GM19467 (cell line): ENCODE measurements at regions not wholly inside any gene's neighbourhood (a gene's known extent, or its start where the extent isn't known, plus 50 kb on each side); places are given as distances from the start of the nearest gene placed in this dataset.
A peak's percentile ranks its signal among the peaks of the same experiment; 100 is the strongest.

Experiments used
- ATAC-seq: cut with Tn5 transposase; IDR thresholded peaks from one replicate; pipeline ENCODE4 v1.9.1; 2021; ENCODE audit warnings: mild to moderate bottlenecking, moderate library complexity; ENCODE audit not compliant: unreplicated experiment

- no peak for ATAC-seq
Measured at GRCh38 chr9:11275158-11275695, 662.4 kb upstream of the PTPRD start.

DNA sequence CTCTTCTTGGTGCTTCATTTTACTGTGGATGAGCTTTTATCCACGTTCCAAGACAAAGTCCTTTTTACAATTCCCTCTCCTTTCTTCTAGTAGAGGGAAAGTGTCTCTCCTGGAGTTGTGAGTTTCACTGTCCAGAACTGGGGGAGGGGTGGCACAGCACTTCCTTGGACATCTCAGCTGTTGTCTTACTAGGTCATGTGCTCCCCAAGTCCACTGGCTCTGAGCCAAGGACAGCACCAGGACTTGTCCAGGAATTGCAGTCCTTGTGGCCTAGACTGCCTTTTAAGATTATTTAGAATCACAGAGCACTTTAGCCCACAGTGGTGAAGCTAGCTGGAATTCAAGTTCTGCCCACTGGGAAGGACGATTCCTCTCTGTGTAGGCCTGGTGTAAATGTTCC, 700.2 kb upstream of the PTPRD start:
- ATAC-seq = no peak

DNA sequence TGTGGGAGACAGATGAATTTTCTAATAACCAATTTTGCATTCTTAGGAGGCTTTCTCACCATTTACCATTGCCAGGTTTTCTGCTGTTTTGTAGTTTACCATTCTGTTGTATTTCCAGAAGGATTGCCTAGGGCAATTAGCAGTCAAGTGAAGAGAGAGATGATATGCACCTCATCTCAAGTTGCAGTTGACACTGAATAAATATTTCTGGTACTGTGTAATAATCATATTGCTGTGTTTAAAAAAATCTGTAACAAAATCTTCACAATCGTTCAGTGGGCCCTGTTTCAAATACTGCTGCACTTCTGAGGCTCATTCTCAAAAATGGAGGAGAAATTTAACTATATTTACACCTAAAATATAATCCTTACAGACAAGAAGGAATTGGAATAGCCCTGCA, 706.1 kb upstream of the PTPRD start:
- no peak for ATAC-seq

DNA sequence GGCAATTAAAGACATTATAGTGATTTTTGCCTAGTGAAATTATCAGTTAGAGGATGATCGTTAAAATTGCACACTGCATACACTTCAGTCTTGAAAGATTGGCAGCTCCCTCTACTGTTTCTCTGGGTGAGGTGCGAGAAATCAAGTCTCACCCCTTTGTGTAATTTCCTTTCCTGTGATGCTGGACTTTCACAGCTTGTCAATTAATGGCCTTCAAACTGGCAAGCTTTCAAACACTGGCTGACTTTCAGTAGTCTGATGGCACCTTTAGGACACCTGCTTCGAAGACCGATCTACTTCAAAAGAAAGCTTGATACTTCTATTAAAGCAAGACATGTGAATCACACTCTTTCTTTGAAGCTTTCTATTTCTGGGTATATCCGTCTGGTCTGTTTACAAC, 706.7 kb upstream of the PTPRD start:
- no peak for ATAC-seq

GRCh38 chr9:11320989-11321388, 708.2 kb upstream of the PTPRD start:
- no peak for ATAC-seq

DNA sequence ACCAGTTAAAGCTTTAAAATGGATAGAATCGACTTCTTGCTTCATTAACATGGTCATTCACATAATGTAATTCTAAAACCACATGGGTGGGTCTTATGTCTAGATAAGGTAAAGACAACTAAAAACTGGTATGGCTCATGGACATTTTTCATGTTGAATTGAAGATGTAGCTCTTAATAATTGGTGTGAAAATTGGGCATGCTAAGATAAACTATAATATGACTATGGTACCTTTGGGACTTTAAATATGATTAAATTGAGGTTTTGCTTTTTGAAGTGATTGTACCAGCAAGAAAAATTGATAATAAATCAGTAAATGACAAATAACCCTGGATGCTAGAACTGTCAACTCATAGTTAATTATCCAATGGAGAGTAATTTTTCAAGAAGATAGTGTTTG, 710.7 kb upstream of the PTPRD start:
- no peak for ATAC-seq

- ATAC-seq = no peak
Measured at GRCh38 chr9:11326231-11326630, 713.4 kb upstream of the PTPRD start.

DNA sequence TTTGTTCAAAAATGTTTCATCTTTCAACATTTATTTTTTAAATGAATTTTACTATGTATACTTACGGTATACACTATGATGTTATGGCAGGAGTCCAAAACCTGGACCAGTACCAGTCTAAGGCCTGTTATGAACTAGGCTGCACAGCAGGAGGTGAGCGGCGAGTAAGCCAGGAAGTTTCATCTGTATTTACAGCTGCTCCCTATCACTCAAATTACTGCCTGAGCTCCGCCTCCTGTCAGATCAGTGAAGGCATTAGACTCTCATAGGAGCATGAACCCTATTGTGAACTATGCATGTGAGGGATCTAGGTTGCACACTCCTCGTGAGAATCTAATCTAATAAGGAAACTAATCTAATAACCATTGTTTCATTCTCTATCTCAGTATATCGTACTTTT, 715.5 kb upstream of the PTPRD start:
- no peak for ATAC-seq

DNA sequence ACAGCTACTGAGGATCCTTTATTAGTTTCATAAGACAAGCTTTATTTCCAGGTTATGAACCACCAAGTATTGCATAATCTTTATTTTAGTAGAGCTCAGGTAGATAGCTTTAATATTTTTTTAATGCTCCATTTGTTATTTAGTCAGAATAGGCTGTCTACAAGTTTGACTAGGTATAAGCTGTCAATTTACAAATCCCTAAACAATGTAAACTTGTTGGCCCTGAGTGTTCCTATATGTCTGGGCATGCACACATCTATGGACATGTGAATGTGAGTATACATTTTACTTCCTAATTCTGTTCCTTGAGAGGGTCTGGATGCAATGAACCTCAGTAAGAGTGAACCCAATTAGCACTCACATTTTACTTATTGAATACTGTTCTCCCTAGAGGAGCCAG, 722.2 kb upstream of the PTPRD start:
- no peak for ATAC-seq

DNA sequence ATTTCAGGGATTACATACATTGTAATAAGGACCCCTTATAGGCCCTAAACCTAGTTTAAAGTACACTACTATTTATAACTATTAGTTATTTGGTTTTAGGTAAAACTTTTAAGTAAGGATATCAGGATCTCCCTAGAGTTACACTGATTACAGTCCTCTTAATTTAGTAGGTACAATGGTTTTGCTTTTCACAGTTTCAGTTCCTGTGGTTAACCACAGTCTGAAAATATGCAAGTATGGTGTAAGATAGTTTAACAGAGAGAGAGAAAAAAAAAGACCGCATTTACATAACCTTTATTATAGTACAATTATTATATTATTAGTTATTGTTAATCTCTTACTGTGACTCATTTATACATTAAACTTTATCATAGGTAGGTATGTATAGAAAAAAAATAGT, 725.3 kb upstream of the PTPRD start:
- peak; percentile 64 for ATAC-seq

GRCh38 chr9:11340654-11341053, 727.9 kb upstream of the PTPRD start:
- no peak for ATAC-seq

GRCh38 chr9:11347437-11347836, 734.6 kb upstream of the PTPRD start:
- no peak for ATAC-seq

GRCh38 chr9:11348366-11348765, 735.6 kb upstream of the PTPRD start:
- no peak for ATAC-seq

DNA sequence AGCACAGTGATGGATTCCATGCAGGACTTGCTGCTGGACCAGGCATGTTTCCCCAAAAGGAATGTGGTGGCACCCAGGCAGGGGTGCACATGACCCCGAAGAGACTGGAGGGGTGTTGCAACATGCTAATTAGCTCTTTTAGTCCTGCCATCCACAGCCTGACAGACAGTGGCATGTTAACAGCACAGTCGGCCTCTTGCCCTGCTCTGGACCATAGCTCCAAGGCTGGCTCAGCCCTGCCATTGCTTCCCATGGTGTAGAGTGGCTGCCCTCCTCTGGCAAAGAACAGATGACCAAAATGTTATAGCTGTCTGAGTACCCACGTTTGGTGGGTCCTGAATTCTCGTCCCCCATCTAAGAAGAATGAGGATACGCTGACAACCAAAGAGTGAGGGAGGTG, 736.4 kb upstream of the PTPRD start:
- ATAC-seq = no peak

GRCh38 chr9:11352612-11353011, 739.8 kb upstream of the PTPRD start:
- ATAC-seq = no peak

DNA sequence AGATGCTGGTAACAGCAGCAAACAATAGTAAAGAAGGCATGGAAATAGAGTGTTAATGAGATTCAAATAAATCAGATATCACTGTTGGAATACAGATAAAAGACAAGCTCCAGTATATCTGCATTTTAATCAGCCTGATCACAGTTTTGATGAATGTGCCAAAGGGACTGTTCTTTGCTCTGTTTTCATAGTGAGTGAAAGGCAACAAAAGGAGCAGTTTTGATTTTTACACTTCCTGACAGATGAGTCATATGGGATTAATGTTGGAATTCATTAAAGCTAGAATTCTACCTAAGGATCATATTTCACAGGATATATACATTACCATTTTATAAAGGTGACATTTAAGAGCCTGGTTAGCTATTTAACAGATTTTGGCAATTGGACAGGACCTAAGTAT, 743.3 kb upstream of the PTPRD start:
- no peak for ATAC-seq

- no peak for ATAC-seq
Measured at GRCh38 chr9:11366585-11367129, 753.9 kb upstream of the PTPRD start.

DNA sequence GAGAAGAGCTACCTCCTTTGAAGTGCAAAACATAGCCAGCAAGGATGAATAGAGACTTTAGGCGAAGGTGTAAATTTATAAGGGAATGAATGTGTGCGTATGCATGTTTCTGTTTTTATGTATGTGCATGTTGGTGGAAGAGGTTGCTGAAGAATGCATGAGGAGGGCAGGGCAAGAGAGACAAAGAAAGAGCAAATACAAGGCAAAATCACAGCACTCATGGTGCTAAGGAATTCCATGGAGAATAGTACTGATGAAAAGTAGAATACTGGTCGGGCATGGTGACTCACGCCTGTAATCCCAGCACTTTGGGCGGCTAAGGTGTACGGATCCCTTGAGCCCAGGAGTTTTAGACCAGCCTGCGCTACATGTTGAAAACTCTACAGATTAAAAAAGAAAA, 762.1 kb upstream of the PTPRD start:
- ATAC-seq = no peak

DNA sequence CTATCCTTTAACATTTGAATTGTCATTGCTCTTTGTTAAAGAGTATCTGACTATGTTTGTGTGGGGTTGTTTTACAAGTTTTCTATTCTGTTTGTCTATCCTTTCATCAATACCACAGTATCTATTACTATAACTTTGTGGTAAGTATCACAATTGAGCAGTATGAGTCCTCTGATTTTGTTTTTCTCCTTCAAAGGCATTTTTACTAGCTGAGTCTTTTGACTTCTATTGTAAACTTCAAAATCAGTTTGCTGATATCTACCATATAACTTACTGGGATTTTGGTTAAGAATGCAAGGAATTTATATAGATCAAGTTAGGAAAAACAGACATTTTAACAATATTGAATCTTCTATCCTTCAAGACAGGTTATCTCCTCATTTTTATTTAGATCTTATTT, 789.8 kb upstream of the PTPRD start:
- no peak for ATAC-seq

DNA sequence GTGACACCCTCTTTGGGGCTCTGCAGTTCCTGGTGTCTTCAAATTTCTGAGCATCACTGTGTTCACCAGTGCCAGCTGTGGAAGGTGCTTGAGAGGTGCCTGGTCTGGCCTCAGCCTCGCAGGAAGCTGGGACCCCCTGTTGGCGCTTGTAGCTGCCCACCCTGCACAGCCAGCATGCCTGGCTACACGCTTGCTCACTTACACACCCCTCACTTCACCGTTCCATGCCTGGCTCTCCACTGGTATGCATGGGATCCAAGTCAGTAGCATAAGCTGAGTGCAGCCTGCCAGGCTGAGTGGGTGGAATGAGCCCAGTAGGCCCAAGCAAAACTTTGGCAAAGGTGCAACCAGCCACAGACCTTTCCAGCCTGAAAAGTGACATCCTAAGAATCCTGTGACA, 801.4 kb upstream of the PTPRD start:
- no peak for ATAC-seq

- ATAC-seq = no peak
Measured at GRCh38 chr9:11417782-11418181, 805.0 kb upstream of the PTPRD start.

DNA sequence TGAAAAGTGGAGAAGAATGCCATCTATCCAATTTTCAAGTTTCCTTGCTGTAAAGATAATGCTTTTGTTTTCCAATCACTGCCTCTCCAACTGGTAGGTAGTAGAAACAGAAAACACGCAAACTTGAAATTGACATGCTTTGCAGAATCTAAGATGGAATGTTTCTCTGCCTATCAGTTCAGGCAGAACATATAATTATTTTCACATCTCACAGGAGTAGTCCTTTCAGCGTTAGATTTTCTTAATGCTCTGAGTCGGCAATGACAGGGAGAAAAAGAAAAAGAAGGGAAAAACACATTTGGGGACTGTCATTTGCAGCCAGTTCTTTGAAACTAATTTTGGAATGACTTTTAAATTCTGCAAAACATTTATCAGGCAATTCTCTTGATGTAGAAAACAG, 818.7 kb upstream of the PTPRD start:
- no peak for ATAC-seq

- ATAC-seq = no peak
Measured at GRCh38 chr9:11432361-11432760, 819.6 kb upstream of the PTPRD start.
